NCI-H1092 treated with DMSO at 0.1 percent for 48 hours (cell line): ENCODE measurements at regions not wholly inside any gene's neighbourhood (a gene's known extent, or its start where the extent isn't known, plus 50 kb on each side); places are given as distances from the start of the nearest gene placed in this dataset.

Source experiments
- DNase-seq: peaks from one replicate; lab custom pipeline; 2025; lab: John Stamatoyannopoulos, UW

- no peak for DNase-seq
Measured at GRCh38 chr9:135220601-135221575, 133.4 kb downstream of the OLFM1 start.

GRCh38 chr9:135221576-135221950 lies 134.1 kb downstream of the OLFM1 start:
- DNase-seq = no peak

DNA sequence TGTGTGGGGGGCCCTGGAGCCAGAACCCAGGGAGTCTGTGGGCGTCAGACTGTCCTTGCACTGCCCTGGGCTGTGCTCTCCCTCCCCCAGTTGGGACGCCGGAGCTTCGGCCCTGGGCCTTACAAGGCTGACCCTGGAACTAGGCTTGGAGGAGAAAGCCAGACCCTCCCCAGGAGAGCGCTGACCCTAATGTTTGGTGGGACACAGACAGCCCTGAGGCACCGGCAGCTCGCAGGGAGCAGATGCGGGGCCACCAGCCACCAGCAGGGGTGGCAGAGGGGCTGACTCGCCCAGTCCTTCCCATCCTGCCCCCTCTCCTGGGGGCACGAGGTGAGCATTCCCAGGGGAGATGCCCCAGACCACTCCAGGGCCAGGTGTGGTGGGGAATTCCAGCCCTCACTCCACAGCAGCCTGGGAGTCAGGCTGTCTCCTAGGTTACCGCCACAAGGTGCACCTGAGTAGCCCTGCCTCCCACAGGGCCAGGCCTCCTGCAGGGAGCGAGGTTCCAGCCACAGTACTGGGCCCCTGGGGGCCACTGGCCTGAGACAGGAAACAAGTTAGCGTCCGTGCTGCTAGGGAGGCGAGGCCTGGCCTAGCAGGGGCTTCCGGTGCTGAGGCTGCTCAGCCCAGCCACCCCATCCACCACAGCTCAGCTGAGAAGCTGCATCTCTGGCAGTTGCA lies 134.6 kb downstream of the OLFM1 start:
- DNase-seq = no peak

DNA sequence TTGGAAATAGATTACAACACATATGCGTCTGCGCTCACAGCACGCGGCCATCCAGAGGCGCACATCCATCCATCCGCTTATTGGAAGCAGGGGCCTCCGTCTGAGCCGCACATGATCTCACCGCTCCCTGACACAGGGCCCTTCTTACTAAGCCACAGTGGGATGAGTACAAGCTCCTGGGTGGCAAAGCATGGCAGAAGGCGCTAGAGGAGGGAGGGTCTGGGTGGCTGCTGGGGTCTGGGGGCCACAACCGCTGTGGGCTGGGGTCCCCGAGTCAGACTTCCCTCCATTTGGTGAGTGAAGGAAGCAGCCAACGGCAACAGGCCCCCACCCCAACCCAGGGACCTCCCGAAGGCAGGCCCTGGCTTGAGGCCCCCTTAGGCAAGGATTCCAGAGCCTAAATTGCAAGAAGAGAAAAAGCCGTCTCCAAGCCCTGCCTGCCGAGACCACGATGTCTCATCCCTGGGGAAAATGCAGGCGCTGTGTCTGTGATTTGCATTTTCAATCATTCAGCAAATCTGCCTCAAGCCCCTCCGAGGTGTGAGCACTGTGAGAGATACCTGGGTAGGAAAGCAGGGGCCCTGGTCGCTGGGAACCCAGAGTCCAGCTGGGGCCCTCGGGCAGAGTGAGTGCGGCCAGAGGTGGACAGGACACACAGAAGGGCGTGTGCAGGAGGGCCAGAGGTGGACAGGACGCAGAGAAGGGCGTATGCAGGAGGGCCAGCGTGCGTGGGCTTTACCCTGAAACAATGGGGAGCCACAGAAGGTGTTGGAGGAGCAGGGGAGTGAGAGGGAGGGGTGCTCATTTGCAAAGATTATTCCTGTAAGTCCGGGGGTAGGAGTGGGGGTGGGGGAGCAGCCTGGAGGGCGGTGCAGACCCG lies 135.7 kb downstream of the OLFM1 start:
- DNase-seq = no peak

GRCh38 chr9:135223831-135224230 lies 136.4 kb downstream of the OLFM1 start:
- no peak for DNase-seq

DNA sequence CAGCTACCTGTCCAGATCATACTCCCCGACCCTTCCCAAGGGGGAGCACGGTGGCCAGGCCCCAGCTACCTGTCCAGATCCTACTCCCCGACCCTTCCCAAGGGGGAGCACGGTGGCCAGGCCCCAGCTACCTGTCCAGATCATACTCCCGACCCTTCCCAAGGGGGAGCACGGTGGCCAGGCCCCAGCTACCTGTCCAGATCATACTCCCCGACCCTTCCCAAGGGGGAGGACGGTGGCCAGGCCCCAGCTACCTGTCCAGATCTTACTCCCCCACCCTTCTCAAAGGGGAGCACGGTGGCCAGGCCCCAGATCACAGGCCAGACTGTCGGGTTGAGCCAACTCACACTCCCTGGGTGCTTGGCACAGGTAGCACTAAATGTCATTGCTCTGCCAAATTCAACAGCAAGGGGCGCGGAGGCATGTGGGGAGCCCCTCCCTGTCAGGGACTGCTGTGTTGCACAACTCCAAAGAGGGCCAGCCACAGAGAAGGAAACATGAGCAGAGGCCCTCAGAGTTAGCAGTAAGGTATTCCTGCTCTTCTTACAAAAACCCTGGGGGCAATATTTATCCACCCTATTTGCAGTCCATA lies 136.9 kb downstream of the OLFM1 start:
- no peak for DNase-seq

GRCh38 chr9:135224921-135225541 lies 137.6 kb downstream of the OLFM1 start:
- DNase-seq = peak; percentile 47

DNA sequence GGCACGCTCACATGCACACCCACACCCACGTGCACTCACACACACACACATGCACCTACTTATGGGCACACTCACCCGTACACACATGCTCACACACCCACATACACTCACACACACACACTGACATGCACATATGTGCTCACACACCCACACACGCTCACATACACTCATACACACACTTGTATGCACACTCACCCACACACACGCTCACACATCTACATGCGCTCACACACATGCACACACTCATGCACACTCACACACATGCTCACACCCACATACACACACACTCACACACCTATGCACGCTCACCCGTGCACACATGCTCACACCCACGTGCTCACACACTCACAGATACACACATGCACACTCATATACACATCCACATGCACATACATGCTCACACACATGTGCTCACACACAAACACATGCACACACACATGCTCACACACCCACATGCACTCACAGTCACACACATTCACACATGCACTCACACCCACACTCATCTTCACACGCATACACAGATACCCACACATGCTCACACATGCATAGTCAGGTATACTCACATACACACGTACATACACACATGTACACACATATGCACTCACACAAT lies 138.3 kb downstream of the OLFM1 start:
- no peak for DNase-seq

DNA sequence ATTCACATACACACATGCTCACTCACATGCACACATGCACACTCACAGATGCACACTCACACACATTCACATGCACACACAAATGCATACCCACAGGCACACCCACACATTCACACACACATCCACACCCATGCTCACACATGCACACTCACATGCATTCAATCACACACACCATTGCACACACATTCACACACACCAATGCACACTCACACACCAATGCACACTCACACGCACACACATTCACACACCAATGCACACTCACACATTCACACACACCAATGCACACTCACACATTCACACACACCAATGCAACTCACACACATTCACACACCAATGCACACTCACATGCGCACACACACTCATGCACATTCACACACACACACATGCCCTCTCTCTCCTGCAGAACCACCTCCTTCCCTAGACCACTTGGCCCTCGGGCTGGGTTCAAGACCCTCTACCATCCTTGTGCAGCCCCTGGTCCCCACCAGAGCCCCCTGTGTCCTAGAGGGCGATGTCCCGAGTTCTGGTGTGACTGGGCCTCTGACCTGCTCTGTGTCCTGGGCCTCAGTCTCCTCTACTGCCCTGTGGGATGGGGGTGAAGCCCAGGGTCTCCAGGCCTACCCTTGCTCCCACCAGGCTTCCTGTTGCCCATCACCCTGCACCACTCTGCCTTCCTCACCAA lies 139.0 kb downstream of the OLFM1 start:
- no peak for DNase-seq

GRCh38 chr9:135227641-135228251 lies 140.3 kb downstream of the OLFM1 start:
- DNase-seq = no peak

- DNase-seq = no peak
Measured at GRCh38 chr9:135228345-135228982, 141.0 kb downstream of the OLFM1 start.

- no peak for DNase-seq
Measured at GRCh38 chr9:135228983-135229625, 141.6 kb downstream of the OLFM1 start.

GRCh38 chr9:135229701-135230385 lies 142.4 kb downstream of the OLFM1 start:
- no peak for DNase-seq

- no peak for DNase-seq
Measured at GRCh38 chr9:135230386-135230765, 142.9 kb downstream of the OLFM1 start.

DNA sequence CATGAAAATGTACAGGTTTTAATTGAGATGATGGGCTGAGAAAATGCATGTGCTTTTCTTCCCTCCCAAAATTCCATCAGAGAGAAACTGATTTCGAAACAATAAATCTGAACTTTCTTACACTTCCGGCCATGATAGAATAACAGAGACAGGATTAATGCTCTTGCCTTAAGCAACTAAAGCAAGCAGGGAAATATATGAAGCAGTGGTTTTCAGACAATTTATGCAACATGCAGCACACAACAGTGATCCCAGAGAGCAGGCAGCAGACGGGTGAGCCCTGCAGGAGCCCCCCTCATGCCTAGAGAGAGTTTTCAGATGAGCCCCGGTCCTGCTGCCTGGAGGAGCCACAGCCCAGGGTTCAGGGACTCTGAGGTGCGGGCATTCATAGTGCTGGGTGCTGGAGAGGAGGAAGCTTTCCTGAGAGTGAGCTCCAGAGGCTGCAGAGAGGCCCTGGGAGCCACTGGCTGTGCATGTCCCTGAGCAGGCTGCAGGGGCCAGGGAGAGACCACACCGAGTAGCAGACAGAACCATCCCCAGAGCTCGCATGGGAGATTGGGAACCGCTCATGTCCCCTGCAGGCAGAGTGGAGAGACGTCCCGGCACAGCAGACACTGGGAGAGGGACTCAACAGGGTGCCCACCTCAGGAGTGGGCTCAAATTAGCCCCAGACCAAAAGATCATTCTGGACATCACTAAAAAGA lies 143.5 kb downstream of the OLFM1 start:
- no peak for DNase-seq

DNA sequence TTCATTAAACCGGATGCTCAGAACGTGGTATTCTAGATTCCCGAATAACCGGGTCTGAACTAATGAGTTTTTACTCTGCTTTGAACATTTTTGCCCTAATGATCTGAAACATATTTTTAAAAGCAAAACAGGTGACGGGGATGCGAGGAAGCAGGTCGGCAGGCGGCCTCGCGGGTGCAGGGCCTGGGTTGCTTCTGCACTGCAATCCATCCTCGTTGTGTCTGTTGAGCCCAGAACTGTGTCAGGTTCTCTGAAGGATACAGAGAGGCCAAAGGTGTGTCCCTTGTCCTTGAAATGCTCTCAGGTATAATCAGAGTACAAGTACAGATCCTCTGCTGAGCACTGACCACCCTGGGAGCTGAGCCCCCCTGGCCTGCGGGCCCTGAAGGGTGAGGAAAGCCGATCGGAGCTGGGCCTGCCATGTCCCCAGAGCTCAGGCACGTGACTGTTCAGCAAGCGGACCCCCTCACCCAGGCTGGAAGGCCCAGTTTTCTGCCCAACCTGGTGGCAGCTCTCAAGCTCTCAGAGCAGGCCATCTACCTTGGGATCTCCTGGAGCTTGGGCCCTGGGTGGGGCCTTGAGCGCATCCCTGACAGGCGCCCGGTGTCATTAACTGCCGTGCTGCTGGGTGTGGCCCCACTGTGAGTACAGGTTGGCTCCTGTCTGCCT lies 151.8 kb downstream of the OLFM1 start:
- no peak for DNase-seq

GRCh38 chr9:135239769-135240141 lies 152.3 kb downstream of the OLFM1 start:
- no peak for DNase-seq
